Cardiac muscle cell (in vitro differentiated cells and primary cell): ENCODE measurements at regions not wholly inside any gene's neighbourhood (a gene's known extent, or its start where the extent isn't known, plus 50 kb on each side); places are given as distances from the start of the nearest gene placed in this dataset.
"Not testable (repeated sequence)": the region's sequence is repeated elsewhere in the genome, so short reads cannot be mapped to it uniquely, and the experiment has no call there.

Experiments used
- DNase-seq, 2 donors: peaks; one replicate each; pipeline versions ENCODE4 v3.0.0 to v3.0.0-alpha.2; 2010 to 2017; ENCODE audit warnings: low read depth in 1 of 2, low spot score in 1 of 2
- H3K27ac ChIP-seq: fragments of 200-600 bp; sonication (generic); 2 replicates; pipeline ENCODE4 v1.5.1; 2016
- H3K27me3 ChIP-seq: fragments of 200-600 bp; sonication (generic); 2 replicates; pipeline ENCODE4 v1.6.0; 2016; ENCODE audit warnings: control low read depth
- H3K36me3 ChIP-seq: fragments of 200-600 bp; sonication (generic); 2 replicates; pipeline ENCODE4 v1.5.1; 2016; ENCODE audit warnings: control low read depth
- H3K4me1 ChIP-seq: fragments of 200-600 bp; sonication (generic); 2 replicates; pipeline ENCODE4 v1.8.1; 2017; ENCODE audit warnings: low read depth, mild to moderate bottlenecking, mixed run types
- H3K4me3 ChIP-seq: fragments of 200-600 bp; sonication (generic); 2 replicates; pipeline ENCODE4 v1.5.1; 2016; ENCODE audit warnings: mild to moderate bottlenecking
- H3K9me3 ChIP-seq: fragments of 200-600 bp; sonication (generic); 2 replicates; pipeline ENCODE4 v1.5.1; 2017; ENCODE audit warnings: low read depth, mild to moderate bottlenecking, control low read depth
- TF ChIP-seq, protein P1 (sequence below): IDR thresholded peaks from 2 replicates; pipeline ENCODE4 v1.5.1; 2012; ENCODE audit warnings: low read depth, mild to moderate bottlenecking, low read length

DNA sequence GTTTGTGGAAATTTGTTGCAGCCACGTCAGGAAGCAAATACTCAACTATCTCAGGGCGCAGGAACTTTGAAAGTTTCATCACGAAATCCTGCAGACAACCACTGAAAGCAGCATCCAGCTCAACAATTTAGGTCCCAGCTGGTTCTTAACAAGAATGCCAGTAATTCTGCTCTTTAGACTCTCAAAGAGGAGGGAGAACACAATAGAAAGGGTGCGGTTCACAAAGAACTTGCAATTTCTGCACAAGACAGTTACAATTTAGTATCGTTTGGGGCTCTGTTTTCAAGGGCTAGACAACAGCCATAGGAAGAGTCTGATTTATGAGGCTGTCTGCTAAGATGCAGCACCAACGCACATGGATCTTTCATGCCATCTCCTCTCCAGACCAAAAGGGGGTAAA is 223.1 kb downstream of the FGFR2 start:
- no peaks in the 10 kb centered on the region for H3K36me3 ChIP-seq
- H3K4me3 ChIP-seq: no peak overlapping the region
- no peak overlapping the region for H3K27ac ChIP-seq
- no peak for DNase-seq
- no peaks in the 10 kb centered on the region for H3K27me3 ChIP-seq
- H3K4me1 ChIP-seq: no peaks in the 10 kb centered on the region
- H3K9me3 ChIP-seq: no peaks in the 10 kb centered on the region
- TF ChIP-seq, protein P1, sequence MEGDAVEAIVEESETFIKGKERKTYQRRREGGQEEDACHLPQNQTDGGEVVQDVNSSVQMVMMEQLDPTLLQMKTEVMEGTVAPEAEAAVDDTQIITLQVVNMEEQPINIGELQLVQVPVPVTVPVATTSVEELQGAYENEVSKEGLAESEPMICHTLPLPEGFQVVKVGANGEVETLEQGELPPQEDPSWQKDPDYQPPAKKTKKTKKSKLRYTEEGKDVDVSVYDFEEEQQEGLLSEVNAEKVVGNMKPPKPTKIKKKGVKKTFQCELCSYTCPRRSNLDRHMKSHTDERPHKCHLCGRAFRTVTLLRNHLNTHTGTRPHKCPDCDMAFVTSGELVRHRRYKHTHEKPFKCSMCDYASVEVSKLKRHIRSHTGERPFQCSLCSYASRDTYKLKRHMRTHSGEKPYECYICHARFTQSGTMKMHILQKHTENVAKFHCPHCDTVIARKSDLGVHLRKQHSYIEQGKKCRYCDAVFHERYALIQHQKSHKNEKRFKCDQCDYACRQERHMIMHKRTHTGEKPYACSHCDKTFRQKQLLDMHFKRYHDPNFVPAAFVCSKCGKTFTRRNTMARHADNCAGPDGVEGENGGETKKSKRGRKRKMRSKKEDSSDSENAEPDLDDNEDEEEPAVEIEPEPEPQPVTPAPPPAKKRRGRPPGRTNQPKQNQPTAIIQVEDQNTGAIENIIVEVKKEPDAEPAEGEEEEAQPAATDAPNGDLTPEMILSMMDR: no peak

DNA sequence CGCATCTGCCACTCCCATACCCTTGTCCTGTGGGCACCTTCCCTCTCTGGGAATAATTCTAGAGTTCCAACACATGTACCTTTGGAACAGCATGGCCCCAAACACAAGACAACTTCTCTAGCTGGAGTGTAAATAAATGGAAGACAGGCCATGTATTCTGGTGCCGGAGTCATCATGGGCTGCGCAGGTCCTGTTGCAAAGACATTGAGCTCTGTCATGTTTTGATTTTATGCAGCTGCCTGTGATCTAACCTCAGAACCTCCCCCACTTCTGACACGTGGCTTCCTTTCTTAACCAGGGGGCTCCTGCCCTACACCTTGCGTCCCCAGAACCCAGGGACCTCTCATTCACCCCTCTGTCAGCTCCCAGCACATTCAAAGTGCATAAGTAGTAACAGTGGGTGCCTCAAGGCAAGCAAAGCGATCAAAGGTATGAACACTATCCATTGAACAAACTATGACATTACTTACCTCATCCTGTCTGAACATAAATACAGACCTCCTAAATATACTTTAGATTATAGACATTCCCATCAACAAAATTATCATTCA is 219.9 kb downstream of the FGFR2 start:
- no peak for DNase-seq
- no peaks in the 10 kb centered on the region for H3K9me3 ChIP-seq
- H3K36me3 ChIP-seq: no peaks in the 10 kb centered on the region
- H3K27ac ChIP-seq: no peak overlapping the region
- no peak overlapping the region for H3K4me3 ChIP-seq
- H3K4me1 ChIP-seq: no peaks in the 10 kb centered on the region
- TF ChIP-seq, protein P1: no peak
- no peaks in the 10 kb centered on the region for H3K27me3 ChIP-seq

DNA sequence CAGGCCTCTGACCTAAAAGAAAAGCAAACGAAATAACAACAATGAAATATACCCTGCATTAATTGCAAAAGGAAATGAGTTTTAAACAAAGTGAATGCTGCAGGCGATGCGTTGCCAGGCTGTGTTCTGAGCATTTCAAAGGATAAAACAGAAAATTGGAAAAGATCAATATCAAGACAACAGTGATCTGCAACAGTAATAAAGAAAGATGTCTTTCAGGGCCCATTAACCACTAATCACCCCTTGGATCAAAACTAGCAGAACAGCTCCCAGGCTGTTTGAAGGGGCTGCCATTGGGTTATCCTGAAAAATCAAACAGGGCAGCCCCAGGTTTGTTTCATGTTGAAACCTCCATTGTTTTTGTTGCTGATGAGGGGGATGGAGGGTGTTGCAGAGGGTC is 219.2 kb downstream of the FGFR2 start:
- TF ChIP-seq, protein P1: no peak
- no peak for DNase-seq
- Histone ChIP-seq H3K27ac (no peak overlapping the region), H3K27me3 (no peaks in the 10 kb centered on the region), H3K9me3 (no peaks in the 10 kb centered on the region), H3K4me3 (no peak overlapping the region), H3K36me3 (no peaks in the 10 kb centered on the region), H3K4me1 (no peaks in the 10 kb centered on the region)

DNA sequence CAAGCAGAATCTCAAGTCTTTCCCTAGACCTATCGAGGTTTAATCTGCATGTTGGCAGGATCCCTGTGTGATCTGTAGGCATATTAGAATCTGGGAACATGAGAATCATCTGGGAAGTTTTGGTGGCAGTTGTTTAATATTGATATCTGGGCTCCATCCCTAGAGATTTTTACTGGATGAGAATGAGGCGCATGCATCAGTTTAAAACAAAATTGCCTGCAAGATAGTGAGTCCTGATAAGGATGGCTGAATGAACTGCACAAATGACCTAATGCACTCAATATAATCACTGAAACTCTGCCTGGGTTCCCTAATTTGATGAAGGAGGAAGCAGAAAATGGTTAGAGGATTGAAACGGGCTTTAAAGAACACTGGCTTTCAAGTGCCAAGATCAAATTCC is 218.0 kb downstream of the FGFR2 start:
- no peaks in the 10 kb centered on the region for H3K27me3 ChIP-seq
- H3K27ac ChIP-seq: no peak overlapping the region
- DNase-seq: no peak
- H3K36me3 ChIP-seq: no peaks in the 10 kb centered on the region
- TF ChIP-seq, protein P1: no peak
- no peaks in the 10 kb centered on the region for H3K9me3 ChIP-seq
- H3K4me3 ChIP-seq: no peak overlapping the region
- H3K4me1 ChIP-seq: no peaks in the 10 kb centered on the region

DNA sequence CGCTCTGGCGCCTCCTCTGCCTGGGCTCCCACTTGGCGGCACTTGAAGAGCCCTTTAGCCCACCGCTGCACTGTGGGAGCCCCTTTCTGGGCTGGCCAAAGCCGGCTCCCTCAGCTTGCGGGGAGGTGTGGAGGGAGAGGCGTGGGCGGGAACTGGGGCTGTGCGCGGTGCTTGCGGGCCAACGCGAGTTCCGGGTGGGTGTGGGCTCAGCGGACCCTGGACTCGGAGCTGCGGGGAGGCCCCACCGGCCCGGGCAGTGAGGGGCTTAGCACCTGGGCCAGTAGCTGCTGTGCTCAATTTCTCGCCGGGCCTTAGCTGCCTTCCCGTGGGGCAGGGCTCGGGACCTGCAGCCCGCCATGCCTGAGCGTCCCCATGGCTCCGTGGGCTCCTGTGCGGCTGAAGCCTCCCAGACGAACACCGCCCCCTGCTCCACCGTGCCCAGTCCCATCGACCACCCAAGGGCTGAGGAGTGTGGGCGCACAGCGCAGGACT is 216.2 kb downstream of the FGFR2 start:
- not testable (repeated sequence) for H3K36me3 ChIP-seq, H3K4me1 ChIP-seq, H3K27me3 ChIP-seq, H3K4me3 ChIP-seq, H3K27ac ChIP-seq, H3K9me3 ChIP-seq, DNase-seq

DNA sequence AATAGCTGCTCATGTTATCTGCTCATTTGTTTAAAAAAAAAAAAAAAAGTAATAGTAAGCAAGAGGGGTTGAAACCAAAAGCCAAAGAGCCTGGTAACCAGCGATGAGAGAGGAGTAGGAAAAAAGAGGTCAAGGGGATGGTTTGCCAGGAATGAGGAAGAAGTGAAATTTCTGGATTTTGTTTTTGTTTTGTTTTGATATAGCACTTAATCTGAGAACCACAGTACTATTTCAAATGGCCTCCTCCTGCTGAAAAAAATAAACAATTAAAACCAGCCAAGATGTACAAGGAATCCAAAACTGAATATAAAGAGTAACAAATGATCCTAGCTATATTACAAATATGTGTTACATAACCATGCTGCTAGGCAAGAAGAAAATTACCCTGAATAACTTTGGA is 213.1 kb downstream of the FGFR2 start:
- no peak for DNase-seq

More for the DNA sequence above, 213.1 kb downstream of the FGFR2 start:
- H3K36me3 ChIP-seq: no peaks in the 10 kb centered on the region
- no peaks in the 10 kb centered on the region for H3K4me1 ChIP-seq
- H3K9me3 ChIP-seq: no peaks in the 10 kb centered on the region
- H3K27ac ChIP-seq: no peak overlapping the region
- TF ChIP-seq, protein P1: no peak
- H3K27me3 ChIP-seq: no peaks in the 10 kb centered on the region
- no peak overlapping the region for H3K4me3 ChIP-seq
